HUDEP-2 (cell line): ENCODE measurements at regions not wholly inside any gene's neighbourhood (a gene's known extent, or its start where the extent isn't known, plus 50 kb on each side); places are given as distances from the start of the nearest gene placed in this dataset.

ENCODE experiments used
- DNase-seq, 76 experiments: peaks; one replicate each; lab custom pipeline; 2025; ENCODE audit not compliant: unreplicated experiment in 76 of 76; lab: John Stamatoyannopoulos, UW

- no peak for DNase-seq
These were observed 177.8 kb downstream of the SIPA1L2 start for GRCh38 chr1:232452117-232452516.

- no peak for DNase-seq
These were observed 178.4 kb downstream of the SIPA1L2 start for GRCh38 chr1:232451506-232451905.

GRCh38 chr1:232450615-232451014 is 179.3 kb downstream of the SIPA1L2 start:
- no peak for DNase-seq

- DNase-seq = no peak
These were observed 182.8 kb downstream of the SIPA1L2 start for GRCh38 chr1:232447125-232447524.

GRCh38 chr1:232445361-232446106 is 184.4 kb downstream of the SIPA1L2 start:
- DNase-seq = no peak

- no peak for DNase-seq
These were observed 186.6 kb downstream of the SIPA1L2 start for GRCh38 chr1:232443372-232443771.

GRCh38 chr1:232441036-232441411 is 188.9 kb downstream of the SIPA1L2 start:
- DNase-seq = no peak

GRCh38 chr1:232440325-232441035 is 189.5 kb downstream of the SIPA1L2 start:
- no peak for DNase-seq

GRCh38 chr1:232439011-232439410 is 190.9 kb downstream of the SIPA1L2 start:
- DNase-seq = no peak

GRCh38 chr1:232438476-232438875 is 191.5 kb downstream of the SIPA1L2 start:
- no peak for DNase-seq

GRCh38 chr1:232437510-232437909 is 192.4 kb downstream of the SIPA1L2 start:
- no peak for DNase-seq

- DNase-seq = no peak
These were observed 194.2 kb downstream of the SIPA1L2 start for GRCh38 chr1:232435729-232436128.

GRCh38 chr1:232432313-232432712 is 197.6 kb downstream of the SIPA1L2 start:
- DNase-seq = no peak

- no peak for DNase-seq
These were observed 198.2 kb downstream of the SIPA1L2 start for GRCh38 chr1:232431748-232432147.

GRCh38 chr1:232431326-232431725 is 198.6 kb downstream of the SIPA1L2 start:
- DNase-seq = no peak

GRCh38 chr1:232430467-232430866 is 199.5 kb downstream of the SIPA1L2 start:
- no peak for DNase-seq

GRCh38 chr1:232428786-232429530 is 201.0 kb downstream of the SIPA1L2 start:
- no peak for DNase-seq

- no peak for DNase-seq
These were observed 201.8 kb downstream of the SIPA1L2 start for GRCh38 chr1:232428036-232428645.

GRCh38 chr1:232426801-232427200 is 203.1 kb downstream of the SIPA1L2 start:
- no peak for DNase-seq

- DNase-seq = no peak
These were observed 204.5 kb downstream of the SIPA1L2 start for GRCh38 chr1:232425421-232425820.

GRCh38 chr1:232423591-232423990 is 206.3 kb downstream of the SIPA1L2 start:
- no peak for DNase-seq
